ENCODE measurements at regions not wholly inside any gene's neighbourhood (a gene's known extent, or its start where the extent isn't known, plus 50 kb on each side); places are given as distances from the start of the nearest gene placed in this dataset.

DNA sequence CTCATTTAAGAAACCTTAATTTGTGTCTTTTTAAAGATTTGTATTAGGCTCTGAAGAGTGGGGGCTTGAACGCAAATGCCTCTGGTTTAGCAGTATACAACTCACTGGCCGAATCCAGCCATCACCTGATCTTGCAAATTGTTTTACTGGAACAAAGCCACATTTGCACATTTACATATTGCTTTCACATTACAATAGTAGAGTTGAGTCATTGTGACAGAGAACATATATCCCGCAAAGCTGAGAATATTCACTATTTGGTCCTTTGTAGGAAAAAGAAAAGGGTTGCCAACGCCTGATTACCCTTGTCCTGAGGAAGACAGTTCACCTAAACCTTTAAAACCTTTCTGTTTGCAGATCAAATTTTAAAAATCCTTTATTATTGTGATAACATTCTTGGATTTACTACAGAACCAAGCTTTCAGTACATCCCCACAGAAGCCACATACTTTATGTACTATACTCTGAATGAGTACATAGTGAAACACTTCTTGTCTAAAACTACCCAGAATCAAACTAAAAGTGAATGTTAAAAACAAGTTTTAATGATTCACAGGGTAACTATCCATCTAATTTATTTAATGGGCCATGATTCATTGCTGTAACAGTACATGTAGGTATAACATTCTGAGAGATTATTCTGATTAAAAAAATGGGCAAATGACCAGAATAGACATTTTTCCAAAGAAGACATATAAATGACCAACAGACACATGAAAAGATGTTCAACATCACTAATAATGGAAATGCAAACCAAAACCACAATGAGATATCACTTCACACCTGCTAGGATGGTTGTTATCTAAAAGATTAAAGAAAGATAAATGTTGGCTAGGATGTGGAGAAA, 161.0 kb downstream of the SLC25A46 start:
- Mint-ChIP-seq H3K27ac (no peak overlapping the region), H3K4me1 (peaks cover 3% of the 10 kb centered on the region), H3K36me3 (no peaks in the 10 kb centered on the region), H3K27me3 (ENCODE audit: low read depth) (no peaks in the 10 kb centered on the region), H3K4me3 (no peak overlapping the region), H3K9me3 (no peaks in the 10 kb centered on the region)
- DNase-seq (ENCODE audit: low spot score in 2 of 2, unreplicated experiment in 2 of 2), result no peak
- TF ChIP-seq, protein P1, sequence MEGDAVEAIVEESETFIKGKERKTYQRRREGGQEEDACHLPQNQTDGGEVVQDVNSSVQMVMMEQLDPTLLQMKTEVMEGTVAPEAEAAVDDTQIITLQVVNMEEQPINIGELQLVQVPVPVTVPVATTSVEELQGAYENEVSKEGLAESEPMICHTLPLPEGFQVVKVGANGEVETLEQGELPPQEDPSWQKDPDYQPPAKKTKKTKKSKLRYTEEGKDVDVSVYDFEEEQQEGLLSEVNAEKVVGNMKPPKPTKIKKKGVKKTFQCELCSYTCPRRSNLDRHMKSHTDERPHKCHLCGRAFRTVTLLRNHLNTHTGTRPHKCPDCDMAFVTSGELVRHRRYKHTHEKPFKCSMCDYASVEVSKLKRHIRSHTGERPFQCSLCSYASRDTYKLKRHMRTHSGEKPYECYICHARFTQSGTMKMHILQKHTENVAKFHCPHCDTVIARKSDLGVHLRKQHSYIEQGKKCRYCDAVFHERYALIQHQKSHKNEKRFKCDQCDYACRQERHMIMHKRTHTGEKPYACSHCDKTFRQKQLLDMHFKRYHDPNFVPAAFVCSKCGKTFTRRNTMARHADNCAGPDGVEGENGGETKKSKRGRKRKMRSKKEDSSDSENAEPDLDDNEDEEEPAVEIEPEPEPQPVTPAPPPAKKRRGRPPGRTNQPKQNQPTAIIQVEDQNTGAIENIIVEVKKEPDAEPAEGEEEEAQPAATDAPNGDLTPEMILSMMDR (IDR thresholded peaks at IDR 0.05; ENCODE audit: unreplicated experiment), result no peak

DNA sequence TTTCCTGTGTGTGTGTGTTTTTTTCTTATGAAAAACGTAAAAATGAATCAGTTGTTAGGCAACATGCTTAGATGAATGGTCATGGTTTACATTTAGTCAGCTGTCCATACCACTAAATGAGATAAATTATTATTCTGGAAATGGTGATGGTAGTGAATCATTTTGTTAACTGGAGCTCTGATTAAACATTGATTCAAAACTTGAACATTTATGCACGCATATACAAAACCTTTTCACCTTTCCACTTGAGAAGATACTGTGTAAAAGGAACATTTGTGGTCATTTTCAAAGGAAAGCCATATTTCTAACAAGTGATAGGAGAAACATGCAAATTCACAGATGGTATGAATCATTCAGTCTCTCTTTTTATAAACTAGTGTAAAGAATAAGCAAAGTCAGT, 162.0 kb downstream of the SLC25A46 start:
- no peak overlapping the region for H3K4me3 Mint-ChIP-seq
- H3K4me1 Mint-ChIP-seq, result peaks cover 3% of the 10 kb centered on the region
- H3K27me3 Mint-ChIP-seq (ENCODE audit: low read depth), result no peaks in the 10 kb centered on the region
- TF ChIP-seq, protein P1 (IDR thresholded peaks at IDR 0.05; ENCODE audit: unreplicated experiment), result no peak
- H3K27ac Mint-ChIP-seq, result no peak overlapping the region
- H3K36me3 Mint-ChIP-seq, result no peaks in the 10 kb centered on the region
- H3K9me3 Mint-ChIP-seq, result no peaks in the 10 kb centered on the region
- no peak for DNase-seq (ENCODE audit: low spot score in 2 of 2, unreplicated experiment in 2 of 2)

DNA sequence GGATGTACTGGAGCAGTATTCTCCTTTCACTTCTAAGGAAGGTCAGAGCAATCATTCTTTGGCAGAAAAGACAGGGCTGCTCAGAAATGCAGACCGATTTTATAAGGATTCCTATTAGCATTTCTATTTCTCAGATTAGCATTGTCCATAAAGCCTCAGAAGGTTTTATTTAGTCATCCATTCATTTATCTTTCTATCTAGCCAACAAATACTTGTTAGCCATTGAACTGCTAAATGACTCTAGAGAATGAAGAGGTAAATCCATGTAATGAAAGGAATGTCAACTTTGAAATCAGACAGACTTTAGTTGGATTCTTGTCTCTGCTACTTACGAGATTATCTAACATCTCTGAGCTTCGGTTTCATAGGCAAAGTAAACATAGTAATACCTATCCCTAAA, 165.2 kb downstream of the SLC25A46 start:
- Mint-ChIP-seq H3K4me3 (no peak overlapping the region), H3K36me3 (no peaks in the 10 kb centered on the region), H3K27me3 (ENCODE audit: low read depth) (no peaks in the 10 kb centered on the region), H3K27ac (no peak overlapping the region), H3K4me1 (peaks cover 3% of the 10 kb centered on the region), H3K9me3 (peaks cover 6% of the 10 kb centered on the region)
- DNase-seq (ENCODE audit: low spot score in 2 of 2, unreplicated experiment in 2 of 2), result no peak
- TF ChIP-seq, protein P1 (IDR thresholded peaks at IDR 0.05; ENCODE audit: unreplicated experiment), result no peak

DNA sequence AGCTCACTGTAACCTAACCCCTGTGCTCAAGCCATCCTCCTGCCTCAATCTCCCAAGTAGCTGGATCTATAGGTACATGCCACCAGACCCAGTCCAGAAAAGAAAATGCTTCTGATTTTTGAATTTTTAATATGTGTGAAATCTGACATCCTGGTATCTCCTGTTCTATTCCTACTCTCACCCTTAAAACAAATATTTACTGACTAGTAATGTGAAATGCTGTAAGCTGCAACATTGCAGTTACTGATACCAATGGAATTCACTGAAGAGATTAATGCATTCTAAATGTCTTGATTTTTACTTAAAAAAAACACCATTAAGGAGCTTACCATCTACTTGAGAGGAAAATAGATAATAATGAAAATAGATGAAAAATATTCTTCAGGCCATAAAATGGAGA, 162.7 kb upstream of the TSLP start:
- no peak overlapping the region for H3K4me3 Mint-ChIP-seq
- H3K27me3 Mint-ChIP-seq (ENCODE audit: low read depth), result no peaks in the 10 kb centered on the region
- H3K36me3 Mint-ChIP-seq, result no peaks in the 10 kb centered on the region
- H3K4me1 Mint-ChIP-seq, result no peaks in the 10 kb centered on the region
- no peak for DNase-seq (ENCODE audit: low spot score in 2 of 2, unreplicated experiment in 2 of 2)
- H3K27ac Mint-ChIP-seq, result no peak overlapping the region
- TF ChIP-seq, protein P1 (IDR thresholded peaks at IDR 0.05; ENCODE audit: unreplicated experiment), result no peak
- H3K9me3 Mint-ChIP-seq, result peaks cover 6% of the 10 kb centered on the region

DNA sequence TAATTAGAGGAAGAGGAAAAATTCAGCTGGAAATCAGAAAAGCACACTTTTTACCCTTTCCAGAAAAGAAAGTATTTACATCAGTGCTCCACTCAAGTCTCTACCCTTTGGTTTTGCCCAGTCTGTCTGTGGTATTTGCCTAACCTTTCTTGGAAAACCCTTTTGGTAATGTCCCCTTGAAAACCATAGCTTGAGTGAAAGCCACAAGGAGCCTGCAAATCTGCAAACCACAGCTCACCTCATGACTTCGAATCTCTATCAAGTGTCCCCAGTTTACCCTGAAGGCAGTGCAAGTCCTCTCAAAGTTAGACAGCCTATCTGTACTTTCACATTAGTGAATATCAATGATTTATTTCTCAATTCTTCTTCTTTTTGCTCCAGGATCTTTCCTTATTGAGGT, 162.1 kb upstream of the TSLP start:
- no peaks in the 10 kb centered on the region for H3K36me3 Mint-ChIP-seq
- H3K27ac Mint-ChIP-seq, result no peak overlapping the region
- no peak for DNase-seq (ENCODE audit: low spot score in 2 of 2, unreplicated experiment in 2 of 2)
- TF ChIP-seq, protein P1 (IDR thresholded peaks at IDR 0.05; ENCODE audit: unreplicated experiment), result no peak
- no peak overlapping the region for H3K4me3 Mint-ChIP-seq
- peaks cover 6% of the 10 kb centered on the region for H3K9me3 Mint-ChIP-seq
- no peaks in the 10 kb centered on the region for H3K4me1 Mint-ChIP-seq
- no peaks in the 10 kb centered on the region for H3K27me3 Mint-ChIP-seq (ENCODE audit: low read depth)

Data from mesothelial cell of epicardium (in vitro differentiated cells).